Stimulated activated CD4-positive, alpha-beta T cell treated with anti-CD3 and anti-CD28 coated beads, TNF-alpha, amount 100 ng/mL, for 24 hours (primary cell): ENCODE measurements at regions not wholly inside any gene's neighbourhood (a gene's known extent, or its start where the extent isn't known, plus 50 kb on each side); places are given as distances from the start of the nearest gene placed in this dataset.

ENCODE experiments used
- DNase-seq, 3 experiments: peaks; one replicate each; pipeline ENCODE4 v3.0.0-alpha.2; 2020; ENCODE audit warnings: low read depth in 3 of 3

DNA sequence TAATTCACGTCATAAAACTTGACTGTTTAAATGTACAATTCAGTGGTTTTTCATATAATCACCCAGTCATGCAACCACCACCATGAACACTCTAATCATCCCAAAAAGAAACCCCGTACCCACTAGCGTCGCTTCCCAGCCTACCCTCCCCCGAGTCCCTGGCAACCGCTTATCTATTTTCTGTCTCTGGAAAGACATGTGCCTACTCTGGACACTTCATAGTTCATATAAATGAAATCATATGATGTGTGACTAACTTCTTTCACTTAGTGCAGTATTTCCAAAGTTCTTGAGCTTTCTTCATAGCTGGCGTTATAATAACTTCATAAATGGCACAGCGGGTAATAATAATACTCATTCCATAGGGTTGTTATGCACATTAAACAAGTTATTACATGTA, 215.2 kb downstream of the MYLK4 start:
- DNase-seq = no peak

DNA sequence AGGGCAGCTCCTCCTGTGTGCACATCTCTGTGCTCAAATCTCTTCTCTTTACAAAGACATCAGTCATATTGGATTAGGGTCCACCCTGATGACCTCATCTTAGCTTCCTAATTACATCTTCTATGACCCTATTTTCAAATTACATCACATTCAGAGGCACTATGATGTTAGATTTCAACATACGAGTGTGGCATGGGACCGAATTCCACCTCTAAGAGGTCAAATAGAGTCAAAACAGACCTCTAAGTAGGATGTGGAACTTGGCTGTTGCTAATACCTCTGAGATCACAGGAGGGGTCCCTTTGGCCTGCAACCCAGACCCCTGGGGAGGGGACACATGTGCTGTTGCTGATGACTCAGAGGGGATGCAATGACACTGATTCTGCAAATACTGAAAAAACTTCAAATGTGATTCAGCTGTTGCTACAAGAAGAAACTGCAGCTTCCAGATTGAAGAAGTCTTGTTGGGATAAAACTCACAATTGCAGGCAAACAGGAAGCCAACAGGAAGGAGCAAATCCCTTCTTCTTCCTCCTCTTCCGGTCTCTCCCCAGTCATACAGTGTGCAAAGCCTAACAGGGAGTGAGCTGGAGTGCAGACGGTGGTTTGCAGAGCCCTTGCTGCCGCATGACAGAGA, 216.2 kb downstream of the MYLK4 start:
- DNase-seq = no peak

DNA sequence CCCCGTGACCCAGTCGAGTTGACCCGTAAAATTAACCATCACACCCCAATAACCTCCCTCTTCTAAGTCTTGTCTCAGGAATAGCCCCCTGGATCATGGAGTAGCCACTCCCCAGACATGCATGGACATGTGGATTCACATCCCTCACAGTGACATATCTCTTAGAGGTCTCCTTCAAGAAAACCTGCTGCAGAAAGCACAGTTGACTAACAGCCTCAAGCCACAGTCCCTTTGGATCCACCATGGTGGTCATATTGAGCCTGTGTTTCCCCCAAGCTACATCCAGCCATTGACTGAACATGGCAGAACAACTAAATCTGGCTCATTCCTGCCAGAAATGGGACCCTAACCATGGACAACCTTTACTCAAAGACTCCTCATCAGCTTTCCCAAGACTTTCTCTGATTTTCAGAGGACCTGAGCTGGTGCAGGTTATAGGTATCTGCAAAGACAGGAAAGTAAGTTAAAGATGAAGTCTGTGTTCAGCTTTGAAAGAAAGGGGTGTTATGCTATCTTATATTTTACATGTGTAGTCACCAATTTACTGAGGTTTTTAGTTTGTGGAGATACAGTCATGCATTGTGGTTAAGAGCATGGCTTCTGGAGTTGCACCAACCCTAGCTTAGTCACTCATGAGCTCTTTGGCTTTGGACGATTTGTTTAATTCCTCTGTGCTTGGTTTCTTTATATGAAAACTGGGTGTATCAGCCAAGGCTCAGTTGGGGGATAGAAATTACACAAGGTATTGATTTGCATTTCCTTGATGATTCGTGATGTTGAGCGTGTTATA, 219.1 kb downstream of the MYLK4 start:
- DNase-seq = no peak

DNA sequence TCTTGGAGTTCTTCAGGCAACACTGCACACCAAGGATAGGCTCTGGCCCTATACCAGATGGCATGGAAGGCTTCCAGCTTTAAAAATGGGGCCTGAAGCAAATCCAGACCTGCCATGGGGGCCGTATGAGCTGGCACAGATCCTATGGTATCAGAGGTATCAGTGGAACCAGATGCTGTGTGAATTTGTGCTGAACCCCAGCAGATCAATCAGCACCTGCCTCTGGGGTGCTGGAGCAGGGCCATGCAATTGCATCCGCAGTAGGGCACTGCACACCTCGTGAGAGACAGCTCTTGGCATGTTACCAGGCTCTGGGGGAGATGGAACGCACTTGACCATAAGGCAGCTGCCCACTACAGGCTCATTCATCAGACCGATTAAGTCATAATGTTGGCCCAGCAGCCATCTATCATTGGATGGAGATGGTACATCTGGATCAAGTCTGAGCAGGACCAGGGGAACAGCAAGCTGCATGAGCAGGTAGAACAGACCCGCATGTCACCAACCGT, 221.5 kb downstream of the MYLK4 start:
- DNase-seq = no peak

DNA sequence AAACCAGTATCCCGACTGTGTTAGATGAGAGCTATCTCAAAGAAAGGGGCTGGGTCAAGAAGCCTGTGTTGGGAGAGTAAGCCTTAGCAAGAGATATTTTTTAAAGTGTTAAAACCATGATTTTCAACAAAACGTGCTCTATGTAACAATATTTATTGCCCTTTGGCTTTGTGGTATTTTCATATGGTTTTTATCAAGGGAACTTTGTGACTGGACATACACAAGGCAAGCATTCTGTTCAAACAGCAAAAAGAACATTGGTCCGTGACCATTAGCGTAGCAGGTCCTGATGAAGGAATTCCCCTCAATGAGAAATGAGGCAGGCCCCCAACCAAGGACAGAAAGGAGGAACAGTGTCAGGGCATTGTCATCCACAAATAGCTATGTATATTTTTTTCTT, 222.6 kb downstream of the MYLK4 start:
- no peak for DNase-seq

DNA sequence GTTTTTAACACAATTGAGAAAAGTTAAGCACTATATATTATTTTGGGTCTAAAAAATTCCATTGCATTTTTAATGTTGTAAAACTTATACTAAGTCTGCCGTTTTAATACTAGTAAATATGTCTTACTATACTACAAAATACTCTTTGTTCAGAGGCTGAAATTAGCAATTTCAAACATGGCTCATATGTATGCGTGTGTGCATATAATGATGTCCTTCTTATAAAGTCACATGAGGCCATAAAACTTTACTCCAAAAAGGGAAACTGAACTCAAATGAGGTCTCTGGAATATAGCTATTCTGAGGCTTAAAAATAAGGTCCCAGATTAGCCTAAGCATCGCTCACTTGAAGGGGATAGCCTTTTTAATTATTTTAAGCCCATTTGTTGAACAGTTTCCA, 224.0 kb downstream of the MYLK4 start:
- DNase-seq = no peak

DNA sequence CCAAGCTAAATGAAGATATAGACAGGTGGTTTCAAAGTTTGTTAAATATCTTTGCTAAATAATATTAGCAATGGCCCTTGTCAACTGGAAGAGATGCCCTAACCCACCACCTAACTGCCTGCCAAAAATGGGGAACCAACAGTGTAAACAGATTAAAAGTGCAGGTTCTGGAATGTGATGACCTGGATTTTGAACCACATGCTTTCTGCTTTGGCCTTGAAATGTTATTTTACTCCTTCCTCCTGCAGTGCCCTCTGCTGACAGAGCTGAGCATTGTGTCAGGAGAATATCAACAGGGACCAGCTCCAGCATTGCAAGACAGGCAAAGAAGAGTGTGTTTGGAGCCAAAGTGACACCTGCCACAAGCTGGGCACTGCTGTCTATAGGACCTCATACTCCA, 226.6 kb downstream of the MYLK4 start:
- no peak for DNase-seq

DNA sequence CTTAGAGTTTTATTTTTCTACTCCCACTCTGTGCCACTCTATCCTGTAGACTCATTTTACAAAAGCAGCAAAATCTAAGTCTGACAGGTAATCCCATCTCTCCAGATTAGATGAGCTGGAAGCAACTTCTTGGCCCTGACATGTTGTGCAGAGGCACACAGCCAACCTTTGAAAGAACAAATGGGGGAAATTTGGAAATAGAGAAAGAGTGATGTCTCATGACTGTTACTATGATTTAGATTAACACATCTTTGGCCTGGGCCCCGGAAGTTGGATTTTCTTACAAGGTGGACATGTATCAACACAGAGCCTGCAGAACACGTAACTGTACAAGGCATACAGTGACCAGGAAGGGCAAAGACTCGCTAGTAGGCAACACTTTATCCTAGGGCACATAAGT, 227.7 kb downstream of the MYLK4 start:
- no peak for DNase-seq

DNA sequence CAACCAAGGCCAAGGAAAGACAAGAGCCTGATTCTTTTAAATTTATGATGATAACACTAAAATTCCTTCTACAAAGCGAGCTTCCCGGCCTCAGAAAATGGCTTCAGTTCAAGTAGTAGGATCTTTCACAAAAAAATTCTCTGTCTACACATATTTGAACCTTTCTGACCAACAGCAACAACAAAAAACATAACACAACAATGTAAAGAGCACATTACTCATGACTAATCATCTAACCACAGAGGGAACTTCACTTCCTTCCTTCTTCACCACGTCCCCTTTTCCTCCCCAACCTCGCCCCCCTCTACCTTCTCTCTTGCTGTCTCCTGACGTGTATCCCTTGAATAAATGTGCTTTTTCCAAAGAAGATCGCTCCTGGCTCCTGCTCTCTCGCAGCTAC, 228.2 kb downstream of the MYLK4 start:
- DNase-seq = no peak

DNA sequence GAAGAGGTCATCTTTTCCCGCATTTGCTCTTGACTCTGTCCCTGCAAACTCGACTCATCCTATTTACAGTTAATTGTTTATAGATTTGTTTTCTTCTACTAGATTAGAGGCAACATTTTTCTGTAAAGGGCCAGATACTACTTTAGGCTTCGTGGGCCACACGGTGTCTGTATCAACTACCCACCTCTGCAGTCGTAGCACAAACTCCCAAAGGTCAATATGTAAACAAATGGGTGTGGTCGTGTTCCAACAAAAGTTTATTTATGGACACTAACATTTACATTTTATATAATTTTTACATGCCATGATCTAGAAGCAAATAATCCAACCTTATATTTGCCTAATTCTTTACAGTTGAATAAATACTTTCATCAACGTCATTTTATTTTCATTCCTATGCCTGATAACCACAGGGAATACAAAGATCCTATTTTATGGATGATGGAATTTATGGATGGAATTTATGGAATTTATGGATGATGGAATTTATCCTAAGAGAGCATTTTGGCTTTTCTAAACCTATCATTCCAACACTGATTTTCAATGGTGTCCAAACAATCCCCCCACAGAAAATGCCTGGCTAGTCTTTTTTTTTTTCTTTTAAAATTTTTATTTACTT, 232.8 kb downstream of the MYLK4 start:
- DNase-seq = no peak

DNA sequence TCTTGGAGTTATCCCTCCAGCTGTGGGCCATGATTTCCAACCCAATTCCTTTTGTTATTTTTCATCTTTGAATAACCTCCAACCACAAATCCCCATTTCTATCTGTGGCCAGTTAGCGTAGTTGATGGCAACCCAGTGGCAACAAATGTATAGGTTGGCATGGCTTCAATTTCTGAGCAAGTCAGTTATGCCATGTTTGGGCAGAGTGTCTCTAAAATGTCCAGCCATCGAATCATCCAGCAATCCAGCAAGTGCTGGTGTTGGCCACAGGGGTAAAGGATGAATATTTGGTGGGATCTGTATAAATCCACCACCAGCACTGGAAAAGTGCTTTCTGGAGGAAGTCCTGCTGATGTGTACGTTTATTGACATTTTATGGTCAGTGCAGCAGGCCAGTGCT, 233.3 kb downstream of the MYLK4 start:
- DNase-seq = no peak

DNA sequence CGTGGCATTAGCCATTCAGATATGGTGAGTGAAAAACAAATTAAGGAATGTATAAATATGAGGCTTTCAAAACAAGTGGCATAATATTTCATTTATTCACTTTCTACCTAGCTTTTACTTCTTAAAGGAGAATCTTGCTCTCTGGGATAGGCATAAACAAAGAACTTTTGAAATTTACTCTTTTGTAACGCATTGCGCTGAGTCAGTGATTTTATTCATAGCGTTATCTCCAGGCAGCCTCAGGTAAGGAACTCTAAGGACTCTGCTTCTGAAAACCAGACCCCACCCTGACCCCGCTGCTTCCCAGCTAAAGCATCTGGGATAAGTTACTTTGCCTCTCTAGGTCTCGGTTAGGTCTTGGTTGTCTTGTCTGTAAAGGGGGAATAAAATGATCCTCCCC, 234.7 kb downstream of the MYLK4 start:
- DNase-seq = no peak

DNA sequence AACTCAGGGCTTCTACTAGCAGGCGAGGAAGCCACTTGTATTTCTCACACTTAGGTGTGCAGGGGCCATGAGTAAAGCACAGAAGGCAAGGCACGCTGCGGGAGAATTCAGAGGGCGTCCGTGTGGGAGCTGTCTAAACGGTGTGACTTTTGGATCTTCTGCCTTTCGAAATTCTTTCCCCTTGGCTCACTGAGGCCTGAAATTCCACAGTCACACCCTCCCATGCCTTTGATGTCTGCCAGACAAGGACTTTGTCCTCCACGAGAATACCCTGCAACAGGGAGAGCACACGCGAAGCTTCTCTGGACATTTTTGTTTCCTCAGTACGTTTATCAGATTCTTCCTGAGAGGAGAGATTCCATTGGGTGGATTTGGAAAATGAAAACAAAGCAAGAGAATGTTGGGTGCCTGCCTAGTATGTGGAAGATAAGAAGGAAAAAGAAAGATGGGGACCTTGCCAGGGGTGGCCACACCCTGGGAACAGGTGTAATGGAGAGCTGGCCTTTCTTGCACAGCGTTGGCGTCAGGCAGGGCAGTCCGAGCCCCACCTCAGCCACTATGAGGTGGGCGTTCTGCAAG, 235.7 kb downstream of the MYLK4 start:
- no peak for DNase-seq

DNA sequence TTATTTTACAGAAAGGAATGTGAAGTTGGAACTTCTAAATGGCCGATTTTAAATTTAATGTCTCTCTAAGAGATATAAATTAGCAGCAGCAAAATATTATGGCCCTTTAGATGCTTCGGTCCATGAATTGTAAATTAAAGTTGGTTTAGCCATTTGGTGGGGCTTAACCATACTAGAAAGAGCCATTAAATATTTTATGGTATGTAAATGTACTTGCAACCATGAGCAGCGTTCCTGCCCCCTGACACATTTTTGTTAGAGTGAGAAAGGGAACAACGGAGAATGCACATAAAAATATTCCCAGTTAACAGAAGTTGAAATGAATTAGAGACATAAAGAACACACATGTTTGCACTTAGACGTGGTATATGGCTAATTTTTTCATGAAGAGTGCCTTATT, 237.9 kb downstream of the MYLK4 start:
- no peak for DNase-seq

DNA sequence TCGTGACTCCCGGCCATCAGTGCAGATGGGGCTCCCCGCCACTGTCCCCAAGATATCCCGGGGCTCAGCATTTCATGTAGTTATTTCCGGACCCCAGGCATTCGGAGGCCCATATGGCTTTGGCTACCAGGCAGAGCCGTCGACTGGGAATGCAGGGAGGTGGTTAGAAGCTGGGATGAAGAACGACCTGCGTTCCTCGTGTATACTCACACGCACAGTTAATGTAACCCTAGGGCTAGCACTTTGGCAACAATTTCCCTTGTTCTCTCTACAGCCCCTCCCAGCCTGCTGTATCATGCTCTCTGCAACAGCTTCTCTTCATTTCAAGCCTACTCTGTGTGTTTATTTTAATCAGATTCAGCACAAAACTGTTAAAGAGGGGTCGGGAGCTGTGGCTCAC, 240.4 kb downstream of the MYLK4 start:
- DNase-seq = no peak

DNA sequence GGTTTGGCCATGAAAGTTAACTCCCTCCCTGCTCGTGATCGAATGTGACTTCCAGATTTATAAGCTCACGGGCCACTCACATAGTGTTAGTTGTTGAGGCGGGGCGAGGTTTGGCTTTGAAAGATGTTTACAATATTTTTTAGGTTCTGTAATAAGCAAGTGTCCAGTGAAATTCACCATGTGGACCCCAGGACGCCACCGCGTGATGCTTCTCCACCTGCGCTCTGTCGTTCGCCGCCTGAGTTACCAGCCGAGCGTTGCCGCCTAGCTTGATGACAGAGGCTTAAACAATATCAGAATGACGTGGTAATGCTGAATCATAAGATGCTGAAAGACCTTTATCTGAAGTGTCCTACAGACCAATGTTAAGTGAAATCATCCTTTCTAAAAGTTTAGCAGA, 241.0 kb downstream of the MYLK4 start:
- no peak for DNase-seq

DNA sequence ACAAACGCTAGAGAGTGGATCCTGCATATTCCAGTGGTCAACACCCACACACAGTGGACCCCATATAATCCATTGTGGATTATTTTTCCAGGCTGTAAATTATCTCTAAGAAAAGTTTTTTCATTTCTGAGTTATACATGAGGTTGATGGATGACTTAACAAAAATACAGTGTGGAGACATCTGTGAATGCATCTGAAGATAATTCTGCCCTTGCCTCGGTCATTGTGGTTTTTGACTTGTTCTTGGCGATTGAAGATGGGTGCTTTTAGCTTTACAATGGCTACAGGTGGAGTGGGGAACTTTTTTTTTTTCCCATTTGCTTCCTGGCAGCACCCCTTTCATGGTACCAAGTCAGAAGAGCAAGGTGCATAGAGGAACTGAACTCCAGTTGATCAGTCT, 242.7 kb downstream of the MYLK4 start:
- DNase-seq = no peak

DNA sequence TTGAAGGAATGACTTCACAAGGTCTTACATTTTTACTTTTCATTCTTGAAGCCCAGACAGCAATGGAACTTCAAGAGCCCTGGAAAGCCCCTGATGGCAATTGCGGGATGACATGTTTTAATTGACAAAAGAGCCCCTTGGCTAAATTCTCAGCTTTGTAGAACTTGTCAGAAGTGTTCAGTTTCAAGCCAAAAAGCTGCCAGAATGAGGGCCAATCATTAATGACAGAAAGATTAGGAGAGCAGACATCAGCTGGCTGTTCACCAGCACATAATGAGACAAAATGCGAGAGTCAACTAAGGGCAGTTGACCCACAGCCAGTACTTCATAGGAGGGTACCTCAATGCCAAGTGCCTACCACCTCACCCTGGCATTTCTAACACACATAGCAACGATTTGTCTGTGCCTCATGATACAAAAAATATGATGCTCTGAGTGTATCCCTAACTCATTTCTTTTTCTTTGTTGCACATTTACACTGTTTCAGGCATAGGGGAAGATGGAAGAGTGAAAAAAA, 243.1 kb downstream of the MYLK4 start:
- DNase-seq = no peak

DNA sequence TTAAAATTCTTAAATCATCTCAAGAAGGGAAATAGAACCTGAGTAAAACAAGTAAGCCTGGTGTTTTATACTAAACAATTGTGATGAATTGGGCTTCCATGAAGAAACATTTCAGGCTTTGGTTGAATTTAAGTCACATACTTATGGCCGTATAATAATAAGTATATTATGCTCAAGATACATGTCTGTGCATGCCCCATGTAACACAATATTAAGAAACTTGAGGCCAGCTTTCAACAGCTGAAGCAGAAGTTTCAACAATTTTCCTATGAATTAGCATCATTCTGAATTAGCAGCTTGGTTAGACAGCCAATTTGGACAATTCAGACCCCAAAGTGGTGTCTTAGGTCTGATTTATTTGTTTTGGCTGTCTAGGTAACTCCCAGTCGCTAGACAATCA, 243.7 kb downstream of the MYLK4 start:
- DNase-seq = no peak

DNA sequence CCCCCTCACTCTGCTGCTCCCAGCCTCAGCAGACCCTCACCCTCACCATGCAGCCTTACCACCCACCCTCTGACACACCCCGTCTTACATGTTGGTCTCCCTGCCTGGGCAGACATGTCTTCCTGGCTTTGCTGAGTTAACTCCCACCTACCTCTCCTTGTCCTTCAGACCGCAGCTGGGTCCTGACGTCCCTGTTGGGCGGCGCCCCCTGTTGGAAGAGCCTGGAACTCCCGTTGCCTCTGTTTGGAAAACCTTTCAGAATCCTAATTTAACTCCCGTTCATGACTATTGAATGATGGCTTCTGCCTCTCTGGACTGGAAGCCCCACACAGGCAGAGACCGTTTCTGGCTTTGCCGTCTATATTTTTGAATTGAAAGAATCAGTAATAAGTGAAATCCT, 245.1 kb downstream of the MYLK4 start:
- DNase-seq = no peak

DNA sequence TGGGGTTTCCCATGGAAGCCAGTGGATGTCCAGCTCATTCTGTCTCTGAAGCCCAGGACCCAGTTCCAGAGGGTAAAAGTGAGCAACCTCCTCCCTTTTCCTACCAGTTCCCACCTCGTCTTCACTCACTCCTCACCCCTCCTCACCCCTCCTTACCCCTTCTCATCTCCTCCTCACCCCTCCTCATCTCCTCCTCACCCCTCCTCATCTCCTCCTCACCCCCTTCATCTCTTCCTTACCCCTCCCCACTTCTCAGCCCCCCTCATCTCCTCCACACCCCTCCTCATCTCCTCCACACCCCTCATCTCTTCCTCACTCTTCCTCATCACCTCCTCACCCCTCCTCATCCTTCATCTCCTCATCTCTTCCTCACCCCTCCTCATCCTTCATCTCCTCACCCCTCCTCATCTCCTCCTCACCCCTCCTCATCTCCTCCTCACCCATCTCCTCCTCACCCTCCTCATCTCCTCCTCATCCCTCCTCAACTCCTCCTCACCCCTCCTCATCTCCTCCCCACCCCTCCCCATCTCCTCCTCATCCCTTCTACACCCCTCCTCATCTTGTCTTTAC, 246.1 kb downstream of the MYLK4 start:
- DNase-seq = no peak

DNA sequence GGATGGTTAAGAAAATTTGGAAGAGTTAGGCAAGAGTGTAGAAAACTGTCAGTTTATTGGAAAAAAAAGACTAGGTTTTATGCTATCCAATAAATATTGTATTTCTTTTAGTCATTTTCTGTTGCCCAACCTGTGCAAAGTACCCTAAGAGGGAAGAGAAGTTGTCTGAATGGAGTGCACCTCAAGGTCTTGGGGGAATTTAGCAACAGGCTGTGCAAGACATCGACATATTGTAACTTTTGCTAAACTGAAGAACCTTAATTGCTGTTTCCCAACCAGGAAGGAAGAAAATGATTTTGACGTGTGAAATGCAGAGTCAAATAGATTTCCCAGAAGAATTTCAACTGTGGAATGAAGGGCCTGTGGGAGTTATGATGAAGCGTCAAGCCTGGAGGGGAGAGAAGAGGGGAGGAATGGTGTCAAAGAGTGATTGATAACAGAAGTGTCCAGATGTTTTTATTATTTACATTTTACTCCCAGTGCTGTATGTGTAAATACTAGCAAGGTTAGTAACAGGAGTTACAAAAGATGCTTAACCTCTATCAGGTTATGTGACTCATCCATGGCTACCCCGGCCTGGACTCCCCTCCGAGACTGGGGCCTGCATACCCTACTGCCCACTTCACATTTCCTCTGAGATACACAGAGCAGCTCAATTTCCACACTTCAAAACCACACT, 246.8 kb downstream of the MYLK4 start:
- DNase-seq = no peak
